ENCODE measurements at regions not wholly inside any gene's neighbourhood (a gene's known extent, or its start where the extent isn't known, plus 50 kb on each side); places are given as distances from the start of the nearest gene placed in this dataset.

DNA sequence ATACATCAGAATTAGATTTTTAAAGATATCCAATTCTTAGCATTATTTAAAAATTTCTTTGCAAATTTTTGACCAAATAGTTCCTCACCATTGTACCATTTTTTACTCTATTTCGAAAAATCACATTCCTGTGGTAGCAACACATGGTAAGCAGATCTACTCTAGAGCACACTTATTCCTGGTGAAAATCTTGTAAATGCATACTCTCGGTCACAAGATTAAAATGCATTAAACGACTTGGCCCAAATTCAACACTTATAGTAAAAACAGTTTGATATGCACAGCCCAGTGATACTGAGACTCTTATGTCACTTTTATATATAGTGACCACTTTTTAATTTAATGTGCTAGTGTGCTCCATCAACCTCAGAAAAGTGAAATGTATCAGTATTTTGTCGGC is 208.8 kb upstream of the TARS1 start:
- H3K9me3 ChIP-seq (ENCODE audit: insufficient read depth, low read depth, low read length): no peaks in the 10 kb centered on the region
- no peak overlapping the region for H3K4me3 ChIP-seq (ENCODE audit: low read depth, low read length)
- no peaks in the 10 kb centered on the region for H3K79me2 ChIP-seq (ENCODE audit: control insufficient read depth, insufficient read depth, low read length, poor library complexity)
- H4K12ac ChIP-seq (ENCODE audit: low read depth, low read length): no peak overlapping the region
- H2BK12ac ChIP-seq (ENCODE audit: low read length): no peak overlapping the region
- WGBS (ENCODE audit: extremely low coverage, insufficient coverage, insufficient read length): no CpG with 5 or more reads among the region's 4 CpGs
- H3K79me1 ChIP-seq (ENCODE audit: low read length): no peaks in the 10 kb centered on the region
- no peak overlapping the region for H3K18ac ChIP-seq (ENCODE audit: low read length)
- no peaks in the 10 kb centered on the region for H3K4me1 ChIP-seq (ENCODE audit: control insufficient read depth in 1 of 2, insufficient read depth in 2 of 2, low read length in 2 of 2)
- no peak overlapping the region for H4K8ac ChIP-seq (ENCODE audit: low read depth, low read length)
- H2AFZ ChIP-seq (ENCODE audit: insufficient read depth, low read length, poor library complexity): no peak overlapping the region
- no peak overlapping the region for H2BK5ac ChIP-seq (ENCODE audit: low read depth, low read length, poor library complexity)
- H3K36me3 ChIP-seq (ENCODE audit: control insufficient read depth in 1 of 2, insufficient read depth in 2 of 2, low read length in 2 of 2): no peaks in the 10 kb centered on the region
- no peak for DNase-seq
- H4K91ac ChIP-seq (ENCODE audit: low read depth, low read length): no peak overlapping the region
- no peak overlapping the region for H3K9ac ChIP-seq (ENCODE audit: low read length)
- H2AK5ac ChIP-seq (ENCODE audit: low read length): no peak overlapping the region
- no peak overlapping the region for H3K4me2 ChIP-seq (ENCODE audit: low read length)
- H3K14ac ChIP-seq (ENCODE audit: low read length): no peak overlapping the region
- no peaks in the 10 kb centered on the region for H3K27me3 ChIP-seq (ENCODE audit: insufficient read depth, low read length)
- no peak overlapping the region for H3K23ac ChIP-seq (ENCODE audit: low read length)
- no peak overlapping the region for H3K27ac ChIP-seq (ENCODE audit: low read depth, low read length)
- H3K4ac ChIP-seq (ENCODE audit: low read depth, low read length): no peak overlapping the region
- H2BK120ac ChIP-seq (ENCODE audit: insufficient read depth, low read length, poor library complexity): no peak overlapping the region

DNA sequence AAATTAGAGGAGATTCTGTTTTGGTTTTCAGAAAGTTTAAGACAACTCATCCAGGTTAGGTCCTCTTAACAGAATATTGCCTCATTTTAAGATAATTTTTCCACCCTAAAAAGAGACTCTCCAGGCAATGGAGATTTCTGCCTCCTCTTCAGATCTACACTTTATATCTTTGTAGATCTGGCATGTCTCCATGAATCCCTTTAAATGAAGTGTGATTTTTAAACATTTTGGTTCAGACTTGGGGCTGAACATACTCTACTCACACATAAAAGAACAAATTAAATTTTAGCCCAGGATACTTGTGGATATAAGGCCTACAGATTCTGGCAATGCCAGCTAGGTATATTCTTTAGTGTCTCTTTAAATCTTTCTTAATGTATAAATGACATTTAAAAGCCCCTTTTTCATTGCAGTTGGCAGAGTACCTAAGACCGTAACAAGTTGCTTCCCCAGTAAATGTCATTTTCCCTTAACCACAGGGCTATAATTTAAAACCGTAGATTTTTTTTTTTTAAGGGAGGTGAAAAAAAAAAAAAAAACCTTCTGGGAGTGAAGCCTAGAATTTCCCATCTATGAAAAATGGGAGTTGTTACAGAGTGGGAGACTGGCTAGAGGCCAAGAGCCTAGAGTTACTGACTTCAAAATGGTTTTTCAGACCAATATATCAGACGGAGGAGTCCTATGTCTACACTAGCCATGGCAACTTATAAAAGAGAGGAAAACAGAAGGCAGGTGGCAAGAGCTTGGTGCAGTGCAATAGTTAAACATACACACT is 207.8 kb upstream of the TARS1 start:
- H2BK12ac ChIP-seq (ENCODE audit: low read length): no peak overlapping the region
- no peak overlapping the region for H3K18ac ChIP-seq (ENCODE audit: low read length)
- H3K27ac ChIP-seq (ENCODE audit: low read depth, low read length): no peak overlapping the region
- no peak overlapping the region for H4K8ac ChIP-seq (ENCODE audit: low read depth, low read length)
- no peak overlapping the region for H3K4ac ChIP-seq (ENCODE audit: low read depth, low read length)
- H2BK120ac ChIP-seq (ENCODE audit: insufficient read depth, low read length, poor library complexity): no peak overlapping the region
- H3K4me2 ChIP-seq (ENCODE audit: low read length): no peak overlapping the region
- H3K4me1 ChIP-seq (ENCODE audit: control insufficient read depth in 1 of 2, insufficient read depth in 2 of 2, low read length in 2 of 2): no peaks in the 10 kb centered on the region
- H3K9ac ChIP-seq (ENCODE audit: low read length): no peak overlapping the region
- H3K27me3 ChIP-seq (ENCODE audit: insufficient read depth, low read length): no peaks in the 10 kb centered on the region
- no peak overlapping the region for H3K4me3 ChIP-seq (ENCODE audit: low read depth, low read length)
- no peaks in the 10 kb centered on the region for H3K9me3 ChIP-seq (ENCODE audit: insufficient read depth, low read depth, low read length)
- H3K36me3 ChIP-seq (ENCODE audit: control insufficient read depth in 1 of 2, insufficient read depth in 2 of 2, low read length in 2 of 2): no peaks in the 10 kb centered on the region
- no peak overlapping the region for H2BK5ac ChIP-seq (ENCODE audit: low read depth, low read length, poor library complexity)
- H3K23ac ChIP-seq (ENCODE audit: low read length): no peak overlapping the region
- no CpG with 5 or more reads among the region's 3 CpGs for WGBS (ENCODE audit: extremely low coverage, insufficient coverage, insufficient read length)
- no peak overlapping the region for H4K91ac ChIP-seq (ENCODE audit: low read depth, low read length)
- no peak overlapping the region for H2AFZ ChIP-seq (ENCODE audit: insufficient read depth, low read length, poor library complexity)
- H3K14ac ChIP-seq (ENCODE audit: low read length): no peak overlapping the region
- DNase-seq: no peak
- no peaks in the 10 kb centered on the region for H3K79me1 ChIP-seq (ENCODE audit: low read length)
- no peak overlapping the region for H4K12ac ChIP-seq (ENCODE audit: low read depth, low read length)
- H3K79me2 ChIP-seq (ENCODE audit: control insufficient read depth, insufficient read depth, low read length, poor library complexity): no peaks in the 10 kb centered on the region
- no peak overlapping the region for H2AK5ac ChIP-seq (ENCODE audit: low read length)

DNA sequence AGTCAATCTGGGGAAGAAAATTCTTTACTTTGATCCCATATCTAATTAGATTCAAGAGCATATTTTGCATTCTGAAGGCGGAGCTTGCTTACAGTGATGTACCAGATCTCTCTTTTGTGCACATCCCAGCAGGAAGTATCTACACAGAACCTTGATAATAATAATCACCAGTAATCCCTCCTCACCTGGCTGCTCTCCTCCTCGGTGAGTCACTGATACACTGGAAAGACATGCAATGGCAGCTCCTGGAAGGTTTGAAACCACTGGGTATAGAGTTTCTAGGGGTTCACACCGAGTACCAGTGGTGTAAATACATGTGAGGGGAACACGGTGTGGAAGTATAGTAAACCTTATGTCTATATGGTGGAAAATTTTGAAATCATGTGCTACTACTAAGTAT is 205.5 kb upstream of the TARS1 start:
- Histone ChIP-seq H3K27me3 (ENCODE audit: insufficient read depth, low read length) (no peaks in the 10 kb centered on the region), H3K14ac (ENCODE audit: low read length) (no peak overlapping the region), H3K4me1 (ENCODE audit: control insufficient read depth in 1 of 2, insufficient read depth in 2 of 2, low read length in 2 of 2) (no peaks in the 10 kb centered on the region), H3K9me3 (ENCODE audit: insufficient read depth, low read depth, low read length) (no peaks in the 10 kb centered on the region), H3K23ac (ENCODE audit: low read length) (no peak overlapping the region), H3K4me2 (ENCODE audit: low read length) (no peak overlapping the region), H2AK5ac (ENCODE audit: low read length) (no peak overlapping the region), H3K9ac (ENCODE audit: low read length) (no peak overlapping the region), H2BK120ac (ENCODE audit: insufficient read depth, low read length, poor library complexity) (no peak overlapping the region), H2BK5ac (ENCODE audit: low read depth, low read length, poor library complexity) (no peak overlapping the region), H3K4me3 (ENCODE audit: low read depth, low read length) (no peak overlapping the region), H4K12ac (ENCODE audit: low read depth, low read length) (no peak overlapping the region), H2AFZ (ENCODE audit: insufficient read depth, low read length, poor library complexity) (no peak overlapping the region), H3K36me3 (ENCODE audit: control insufficient read depth in 1 of 2, insufficient read depth in 2 of 2, low read length in 2 of 2) (no peaks in the 10 kb centered on the region), H3K79me2 (ENCODE audit: control insufficient read depth, insufficient read depth, low read length, poor library complexity) (no peaks in the 10 kb centered on the region), H4K91ac (ENCODE audit: low read depth, low read length) (no peak overlapping the region), H3K27ac (ENCODE audit: low read depth, low read length) (no peak overlapping the region), H3K79me1 (ENCODE audit: low read length) (no peaks in the 10 kb centered on the region), H4K8ac (ENCODE audit: low read depth, low read length) (no peak overlapping the region), H3K4ac (ENCODE audit: low read depth, low read length) (no peak overlapping the region), H2BK12ac (ENCODE audit: low read length) (no peak overlapping the region), H3K18ac (ENCODE audit: low read length) (no peak overlapping the region)
- WGBS (ENCODE audit: extremely low coverage, insufficient coverage, insufficient read length): no CpG with 5 or more reads among the region's 4 CpGs
- DNase-seq: no peak

- no peaks in the 10 kb centered on the region for H3K27me3 ChIP-seq (ENCODE audit: insufficient read depth, low read length)
- H2BK5ac ChIP-seq (ENCODE audit: low read depth, low read length, poor library complexity): no peak overlapping the region
- no peak for DNase-seq
- WGBS (ENCODE audit: extremely low coverage, insufficient coverage, insufficient read length): no CpG with 5 or more reads among the region's 4 CpGs
- H3K4me2 ChIP-seq (ENCODE audit: low read length): no peak overlapping the region
- no peak overlapping the region for H2AK5ac ChIP-seq (ENCODE audit: low read length)
- no peaks in the 10 kb centered on the region for H3K36me3 ChIP-seq (ENCODE audit: control insufficient read depth in 1 of 2, insufficient read depth in 2 of 2, low read length in 2 of 2)
- no peak overlapping the region for H3K27ac ChIP-seq (ENCODE audit: low read depth, low read length)
- no peak overlapping the region for H2BK12ac ChIP-seq (ENCODE audit: low read length)
- H3K4me3 ChIP-seq (ENCODE audit: low read depth, low read length): no peak overlapping the region
- H3K23ac ChIP-seq (ENCODE audit: low read length): no peak overlapping the region
- no peaks in the 10 kb centered on the region for H3K9me3 ChIP-seq (ENCODE audit: insufficient read depth, low read depth, low read length)
- H4K91ac ChIP-seq (ENCODE audit: low read depth, low read length): no peak overlapping the region
- H3K79me1 ChIP-seq (ENCODE audit: low read length): no peaks in the 10 kb centered on the region
- H2AFZ ChIP-seq (ENCODE audit: insufficient read depth, low read length, poor library complexity): no peak overlapping the region
- no peak overlapping the region for H3K14ac ChIP-seq (ENCODE audit: low read length)
- no peak overlapping the region for H4K12ac ChIP-seq (ENCODE audit: low read depth, low read length)
- no peak overlapping the region for H3K4ac ChIP-seq (ENCODE audit: low read depth, low read length)
- no peaks in the 10 kb centered on the region for H3K79me2 ChIP-seq (ENCODE audit: control insufficient read depth, insufficient read depth, low read length, poor library complexity)
- H2BK120ac ChIP-seq (ENCODE audit: insufficient read depth, low read length, poor library complexity): no peak overlapping the region
- no peak overlapping the region for H3K9ac ChIP-seq (ENCODE audit: low read length)
- H4K8ac ChIP-seq (ENCODE audit: low read depth, low read length): no peak overlapping the region
- no peaks in the 10 kb centered on the region for H3K4me1 ChIP-seq (ENCODE audit: control insufficient read depth in 1 of 2, insufficient read depth in 2 of 2, low read length in 2 of 2)
- H3K18ac ChIP-seq (ENCODE audit: low read length): no peak overlapping the region
These were observed 204.9 kb upstream of the TARS1 start for GRCh38 chr5:33235824-33236223.
